GM23338 (cell line): ENCODE measurements at regions not wholly inside any gene's neighbourhood (a gene's known extent, or its start where the extent isn't known, plus 50 kb on each side); places are given as distances from the start of the nearest gene placed in this dataset.

Source experiments
- CREB1 ChIP-seq: fragments of 250-450 bp; sonication (Bioruptor Pico); IDR thresholded peaks from 2 replicates; pipeline ENCODE4 v1.5.0; 2020; ENCODE audit warnings: low read depth, mild to moderate bottlenecking, moderate library complexity
- CTCF ChIP-seq, 2 experiments: fragments of 200-600 bp in 1 of 2; sonication (generic) in 1 of 2; conservative IDR thresholded peaks; 2 replicates each; pipeline versions ENCODE4 v1.5.1 to v1.6.1; 2016 to 2017; ENCODE audit warnings: antibody characterized with exemption in 2 of 2, low read depth in 2 of 2, mild to moderate bottlenecking in 2 of 2, moderate library complexity in 1 of 2
- ETS1 ChIP-seq: IDR thresholded peaks from 2 replicates; pipeline ENCODE4 v1.6.1; 2016; ENCODE audit warnings: antibody characterized with exemption
- EZH2 ChIP-seq: fragments of 200-600 bp; sonication (generic); IDR thresholded peaks from one replicate; pipeline ENCODE4 v1.8.0; 2017; ENCODE audit warnings: antibody characterized with exemption, mild to moderate bottlenecking, low read depth; ENCODE audit not compliant: unreplicated experiment
- EZH2phosphoT487 ChIP-seq: fragments of 200-600 bp; sonication (generic); IDR thresholded peaks from one replicate; pipeline ENCODE4 v1.8.1; 2018; ENCODE audit warnings: antibody characterized with exemption; ENCODE audit not compliant: unreplicated experiment
- JUNB ChIP-seq: IDR thresholded peaks from one replicate; pipeline ENCODE4 v1.6.1; 2016; ENCODE audit warnings: antibody characterized with exemption; ENCODE audit not compliant: unreplicated experiment
- POLR2AphosphoS5 ChIP-seq: IDR thresholded peaks from 2 replicates; pipeline ENCODE4 v1.6.1; 2016; ENCODE audit warnings: antibody characterized with exemption, low read depth
- REST ChIP-seq: IDR thresholded peaks from one replicate; pipeline ENCODE4 v1.6.1; 2018; ENCODE audit warnings: antibody characterized with exemption; ENCODE audit not compliant: unreplicated experiment
- STAT1 ChIP-seq: IDR thresholded peaks from one replicate; pipeline ENCODE4 v1.6.1; 2016; ENCODE audit warnings: antibody characterized with exemption; ENCODE audit not compliant: unreplicated experiment
- ZNF114 ChIP-seq: fragments of 250-450 bp; sonication (Bioruptor Pico); IDR thresholded peaks from 2 replicates; pipeline ENCODE4 v1.5.0; 2020; ENCODE audit warnings: mild to moderate bottlenecking, moderate library complexity
- ZNF462 ChIP-seq: fragments of 250-450 bp; sonication (Bioruptor Pico); IDR thresholded peaks from 2 replicates; pipeline ENCODE4 v1.5.0; 2020; ENCODE audit warnings: mild to moderate bottlenecking, moderate library complexity

GRCh38 chr11:81340225-81340624, 1393.4 kb downstream of the FAM181B start:
- TF ChIP-seq CTCF (conservative IDR thresholded peaks at IDR 0.05; ENCODE audit: low read depth in 2 of 2) = no peak
- TF ChIP-seq POLR2AphosphoS5 = no peak
- TF ChIP-seq EZH2 = no peak
- no peak for TF ChIP-seq EZH2phosphoT487
- no peak for TF ChIP-seq JUNB
- no peak for TF ChIP-seq REST
- no peak for TF ChIP-seq STAT1
- TF ChIP-seq CREB1 = no peak
- TF ChIP-seq ZNF114 (CRISPR knock-in tag) = no peak
- no peak for TF ChIP-seq ZNF462 (CRISPR knock-in tag)
- TF ChIP-seq ETS1 = no peak
